ENCODE measurements at regions not wholly inside any gene's neighbourhood (a gene's known extent, or its start where the extent isn't known, plus 50 kb on each side); places are given as distances from the start of the nearest gene placed in this dataset.

GRCh38 chr20:37616110-37616425 is 77.8 kb upstream of the CTNNBL1 start:
- peaks cover 5 to 6% of the 10 kb centered on the region in 2 experiments for H3K27me3 ChIP-seq (ENCODE audit: control insufficient read depth in 2 of 2, insufficient read depth in 2 of 2, low read length in 2 of 2)
- TF ChIP-seq EZH2 (IDR thresholded peaks at IDR 0.05; ENCODE audit: borderline replicate concordance, low read depth, low read length, severe bottlenecking): no peak
- TF ChIP-seq CTCF (IDR thresholded peaks at IDR 0.05; ENCODE audit: extremely low read depth in 1 of 2, insufficient read depth in 1 of 2, low read depth in 1 of 2, low read length in 2 of 2): no peak
- POLR2A ChIA-PET: no interaction called here
- intact Hi-C loops (cut with micrococcal nuclease) (no loop called here), dilution Hi-C loops (cut with MboI; ENCODE audit: extremely low pct_ligation_motif_present, low sequenced_read_pairs) (no loop called here)
- H3K79me2 ChIP-seq (ENCODE audit: control insufficient read depth, insufficient read depth, low read length): no peaks in the 10 kb centered on the region
- no peak overlapping the region for H3K4me2 ChIP-seq (ENCODE audit: insufficient read depth, low read length)
- no peaks in the 10 kb centered on the region for H3K4me1 ChIP-seq (ENCODE audit: control insufficient read depth, extremely low read depth, insufficient read depth, low read length)
- CTCF ChIA-PET: interaction anchor here (0.6 to 1.6 kb wide), 16 partner anchors 9 to 605 kb away, joined by 3 to 8 read pairs (median 4); partner anchors contain the start of genes CTNNBL1, RPRD1B and TTI1
- no peaks in the 10 kb centered on the region for H4K20me1 ChIP-seq (replicated peaks; ENCODE audit: control insufficient read depth, extremely low read depth, insufficient read depth, low read length)
- H3K9ac ChIP-seq (replicated peaks; ENCODE audit: extremely low read depth, insufficient read depth, low read length): no peak overlapping the region
- no peak overlapping the region for H2AFZ ChIP-seq (ENCODE audit: low read depth, low read length)
- no peaks in the 10 kb centered on the region for H3K9me1 ChIP-seq (replicated peaks; ENCODE audit: control insufficient read depth, extremely low read depth, insufficient read depth, low read length)
- H3K4me3 ChIP-seq (replicated peaks in 1 of 3; ENCODE audit: insufficient read depth in 1 of 3, low read depth in 1 of 3, low read length in 3 of 3): no peak overlapping the region
- no TSS peak for BruUV-seq (replicated peaks)
- DNase-seq (ENCODE audit: low read depth, low spot score) (peak; percentile 3), FAIRE-seq (no peak)
- no peak overlapping the region for H3K27ac ChIP-seq (ENCODE audit: insufficient read depth, low read depth, low read length)
- H3K9me3 ChIP-seq (replicated peaks; ENCODE audit: control insufficient read depth, insufficient read depth, low read length): no peaks in the 10 kb centered on the region
- no peaks in the 10 kb centered on the region for H3K36me3 ChIP-seq (ENCODE audit: control insufficient read depth in 2 of 2, extremely low read depth in 1 of 2, insufficient read depth in 2 of 2, low read length in 2 of 2)

GRCh38 chr20:37615340-37616109 is 78.3 kb upstream of the CTNNBL1 start:
- H3K36me3 ChIP-seq (ENCODE audit: control insufficient read depth in 2 of 2, extremely low read depth in 1 of 2, insufficient read depth in 2 of 2, low read length in 2 of 2): no peaks in the 10 kb centered on the region
- DNase-seq (ENCODE audit: low read depth, low spot score) (peak; percentile 33), FAIRE-seq (no peak)
- no peak overlapping the region for H3K9ac ChIP-seq (replicated peaks; ENCODE audit: extremely low read depth, insufficient read depth, low read length)
- no peaks in the 10 kb centered on the region for H3K9me3 ChIP-seq (replicated peaks; ENCODE audit: control insufficient read depth, insufficient read depth, low read length)
- no peak overlapping the region for H2AFZ ChIP-seq (ENCODE audit: low read depth, low read length)
- intact Hi-C loops (cut with micrococcal nuclease) (no loop called here), dilution Hi-C loops (cut with MboI; ENCODE audit: extremely low pct_ligation_motif_present, low sequenced_read_pairs) (no loop called here)
- H3K4me3 ChIP-seq (replicated peaks in 1 of 3; ENCODE audit: insufficient read depth in 1 of 3, low read depth in 1 of 3, low read length in 3 of 3): no peak overlapping the region
- no peaks in the 10 kb centered on the region for H3K79me2 ChIP-seq (ENCODE audit: control insufficient read depth, insufficient read depth, low read length)
- CTCF ChIA-PET: interaction anchor here (0.7 to 1.6 kb wide), 15 partner anchors 9 to 606 kb away, joined by 3 to 8 read pairs (median 4); partner anchors contain the start of genes RPRD1B and TTI1
- POLR2A ChIA-PET: no interaction called here
- no peaks in the 10 kb centered on the region for H3K4me1 ChIP-seq (ENCODE audit: control insufficient read depth, extremely low read depth, insufficient read depth, low read length)
- H3K27ac ChIP-seq (ENCODE audit: insufficient read depth, low read depth, low read length): no peak overlapping the region
- TF ChIP-seq MAX (IDR thresholded peaks at IDR 0.05; ENCODE audit: insufficient read depth, insufficient read length) (no peak), EZH2 (IDR thresholded peaks at IDR 0.05; ENCODE audit: borderline replicate concordance, low read depth, low read length, severe bottlenecking) (no peak), CTCF (IDR thresholded peaks at IDR 0.05; ENCODE audit: extremely low read depth in 1 of 2, insufficient read depth in 1 of 2, low read depth in 1 of 2, low read length in 2 of 2) (peak; percentile 59 to 65), JUN (IDR thresholded peaks at IDR 0.05; ENCODE audit: borderline replicate concordance, insufficient read depth, insufficient read length, low read depth) (no peak), GATA2 (IDR thresholded peaks at IDR 0.05; ENCODE audit: insufficient read depth, insufficient read length, low read depth, low read length) (no peak), POLR2AphosphoS5 (IDR thresholded peaks at IDR 0.05; ENCODE audit: insufficient read depth, low read depth, low read length) (no peak), POLR2A (IDR thresholded peaks at IDR 0.05; ENCODE audit: low read depth, low read length) (no peak), MYC (IDR thresholded peaks at IDR 0.05; ENCODE audit: low read depth, low read length) (no peak)
- H3K9me1 ChIP-seq (replicated peaks; ENCODE audit: control insufficient read depth, extremely low read depth, insufficient read depth, low read length): no peaks in the 10 kb centered on the region
- no peaks in the 10 kb centered on the region for H4K20me1 ChIP-seq (replicated peaks; ENCODE audit: control insufficient read depth, extremely low read depth, insufficient read depth, low read length)
- H3K27me3 ChIP-seq (ENCODE audit: control insufficient read depth in 2 of 2, insufficient read depth in 2 of 2, low read length in 2 of 2): peaks cover 4 to 5% of the 10 kb centered on the region in 2 experiments
- H3K4me2 ChIP-seq (ENCODE audit: insufficient read depth, low read length): no peak overlapping the region
- no TSS peak for BruUV-seq (replicated peaks)
